ENCODE measurements at regions not wholly inside any gene's neighbourhood (a gene's known extent, or its start where the extent isn't known, plus 50 kb on each side); places are given as distances from the start of the nearest gene placed in this dataset.

- H3K9me2 ChIP-seq (ENCODE audit: insufficient read depth, low read length), result no peaks in the 10 kb centered on the region
- H3K4me3 ChIP-seq (ENCODE audit: low read depth, low read length, poor library complexity, severe bottlenecking), result no peak overlapping the region
- H3K4me2 ChIP-seq (ENCODE audit: low read length), result no peak overlapping the region
- no peak overlapping the region for H3K27ac ChIP-seq (ENCODE audit: low read depth, low read length, poor library complexity, severe bottlenecking)
- no peaks in the 10 kb centered on the region for H3K9me3 ChIP-seq (ENCODE audit: low read length)
- TF ChIP-seq EZH2phosphoT487 (IDR thresholded peaks at IDR 0.05; ENCODE audit: borderline replicate concordance, low read depth, low read length) (no peak), CTCF (conservative IDR thresholded peaks at IDR 0.05; ENCODE audit: low read length) (no peak)
- no peaks in the 10 kb centered on the region for H3K36me3 ChIP-seq (ENCODE audit: insufficient read depth, low read length)
- no peaks in the 10 kb centered on the region for H3K4me1 ChIP-seq (ENCODE audit: insufficient read depth, low read length, poor library complexity, severe bottlenecking)
- BruUV-seq (replicated peaks), result no TSS peak
- H2AFZ ChIP-seq (ENCODE audit: low read length), result no peak overlapping the region
- H4K20me1 ChIP-seq (ENCODE audit: insufficient read depth, low read length), result no peaks in the 10 kb centered on the region
- H3K79me2 ChIP-seq (ENCODE audit: insufficient read depth, low read depth, low read length), result no peaks in the 10 kb centered on the region
- intact Hi-C loops (cut with micrococcal nuclease; ENCODE audit: unreplicated experiment), result no loop called here
- ChIA-PET POLR2A (no interaction called here), CTCF (ENCODE audit: unreplicated experiment) (no interaction called here)
- no peak for DNase-seq (ENCODE audit: low spot score)
Measured at GRCh38 chr1:38418195-38419030, 371.8 kb upstream of the POU3F1 start.

DNA sequence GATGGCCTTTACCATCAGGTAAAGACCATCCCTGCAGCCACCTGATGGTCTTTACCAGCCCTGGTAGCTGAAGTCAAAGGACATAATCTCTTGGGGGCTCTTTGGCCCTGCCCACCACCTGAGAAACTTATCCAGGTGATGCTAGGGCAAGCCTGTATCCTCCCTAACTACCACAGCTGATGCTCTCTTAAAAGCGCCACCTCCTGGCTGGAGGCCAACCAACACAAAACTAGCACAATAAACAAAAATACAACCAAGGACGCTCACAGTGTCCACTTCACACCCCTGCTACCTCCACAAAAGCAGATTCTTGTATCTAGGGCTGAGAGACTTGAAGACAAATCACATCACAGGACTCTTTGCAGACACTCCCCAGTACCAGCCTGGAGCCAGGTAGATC, 357.1 kb upstream of the POU3F1 start:
- intact Hi-C loops (cut with micrococcal nuclease; ENCODE audit: unreplicated experiment), result no loop called here
- Histone ChIP-seq H3K79me2 (ENCODE audit: insufficient read depth, low read depth, low read length) (no peaks in the 10 kb centered on the region), H3K4me3 (ENCODE audit: low read depth, low read length, poor library complexity, severe bottlenecking) (no peak overlapping the region), H2AFZ (ENCODE audit: low read length) (no peak overlapping the region), H3K9me2 (ENCODE audit: insufficient read depth, low read length) (no peaks in the 10 kb centered on the region), H3K27ac (ENCODE audit: low read depth, low read length, poor library complexity, severe bottlenecking) (no peak overlapping the region), H4K20me1 (ENCODE audit: insufficient read depth, low read length) (no peaks in the 10 kb centered on the region), H3K9me3 (ENCODE audit: low read length) (no peaks in the 10 kb centered on the region; the same call in 1 of the 2 replicates), H3K36me3 (ENCODE audit: insufficient read depth, low read length) (no peaks in the 10 kb centered on the region), H3K4me2 (ENCODE audit: low read length) (no peak overlapping the region), H3K4me1 (ENCODE audit: insufficient read depth, low read length, poor library complexity, severe bottlenecking) (no peaks in the 10 kb centered on the region)
- POLR2A ChIA-PET, result no interaction called here
- TF ChIP-seq CTCF (conservative IDR thresholded peaks at IDR 0.05; ENCODE audit: low read length) (peak; percentile 70), EZH2phosphoT487 (IDR thresholded peaks at IDR 0.05; ENCODE audit: borderline replicate concordance, low read depth, low read length) (no peak)
- DNase-seq (ENCODE audit: low spot score), result peak; percentile 4
- CTCF ChIA-PET (ENCODE audit: unreplicated experiment), result no interaction called here
- BruUV-seq (replicated peaks), result no TSS peak

GRCh38 chr1:38402230-38402815, 355.7 kb upstream of the POU3F1 start:
- Histone ChIP-seq H3K4me3 (ENCODE audit: low read depth, low read length, poor library complexity, severe bottlenecking) (no peak overlapping the region), H3K79me2 (ENCODE audit: insufficient read depth, low read depth, low read length) (no peaks in the 10 kb centered on the region), H3K9me3 (ENCODE audit: low read length) (no peaks in the 10 kb centered on the region; the same call in 1 of the 2 replicates), H3K4me1 (ENCODE audit: insufficient read depth, low read length, poor library complexity, severe bottlenecking) (no peaks in the 10 kb centered on the region), H3K27ac (ENCODE audit: low read depth, low read length, poor library complexity, severe bottlenecking) (no peak overlapping the region), H3K36me3 (ENCODE audit: insufficient read depth, low read length) (no peaks in the 10 kb centered on the region), H3K4me2 (ENCODE audit: low read length) (no peak overlapping the region), H2AFZ (ENCODE audit: low read length) (no peak overlapping the region), H3K9me2 (ENCODE audit: insufficient read depth, low read length) (no peaks in the 10 kb centered on the region), H4K20me1 (ENCODE audit: insufficient read depth, low read length) (no peaks in the 10 kb centered on the region)
- POLR2A ChIA-PET, result no interaction called here
- TF ChIP-seq CTCF (conservative IDR thresholded peaks at IDR 0.05; ENCODE audit: low read length) (no peak), EZH2phosphoT487 (IDR thresholded peaks at IDR 0.05; ENCODE audit: borderline replicate concordance, low read depth, low read length) (no peak)
- CTCF ChIA-PET (ENCODE audit: unreplicated experiment), result no interaction called here
- BruUV-seq (replicated peaks), result no TSS peak
- intact Hi-C loops (cut with micrococcal nuclease; ENCODE audit: unreplicated experiment), result no loop called here
- no peak for DNase-seq (ENCODE audit: low spot score)
